Naive thymus-derived CD8-positive, alpha-beta T cell (primary cell): ENCODE measurements at regions not wholly inside any gene's neighbourhood (a gene's known extent, or its start where the extent isn't known, plus 50 kb on each side); places are given as distances from the start of the nearest gene placed in this dataset.
"Not testable (repeated sequence)": the region's sequence is repeated elsewhere in the genome, so short reads cannot be mapped to it uniquely, and the experiment has no call there.

Experiments
- ATAC-seq, 2 donors: fragments of 150-1000 bp; cut with Tn5 transposase in 1 of 2; sonication (Bioruptor Pico), chemical (Tn5 transposase) in 1 of 2; 1 replicate in 1 of 2; 2 replicates in 1 of 2; pipeline ENCODE4 v1.10.0; 2021; ENCODE audit warnings: mild to moderate bottlenecking in 2 of 2, moderate library complexity in 2 of 2
- POLR2A ChIA-PET: fragments of 350-600 bp; sonication (Branson Sonifier 250); formaldehyde crosslinking; loops from one replicate; lab custom pipeline; 2021; ENCODE audit warnings: antibody characterized with exemption; lab: Charles Lee
- DNase-seq, 10 donors: peaks; one replicate each; pipeline versions ENCODE4 v3.0.0 to v3.0.0-alpha.2; 2020 to 2022
- H3K27ac Mint-ChIP-seq, 10 donors: one replicate each; pipeline ENCODE4 v1.8.0; 2020 to 2022; ENCODE audit warnings: mild to moderate bottlenecking in 10 of 10, mixed read lengths in 10 of 10, moderate library complexity in 4 of 10, inconsistent platforms in 1 of 10
- H3K27me3 Mint-ChIP-seq, 5 donors: one replicate each; pipeline ENCODE4 v1.8.0; 2021 to 2022; ENCODE audit warnings: mixed read lengths in 5 of 5
- H3K36me3 Mint-ChIP-seq, 3 donors: one replicate each; pipeline ENCODE4 v1.8.0; 2020 to 2022; ENCODE audit warnings: mixed read lengths in 3 of 3, mild to moderate bottlenecking in 2 of 3, inconsistent platforms in 1 of 3
- H3K4me1 Mint-ChIP-seq, 4 donors: one replicate each; pipeline ENCODE4 v1.8.0; 2021 to 2022; ENCODE audit warnings: mixed read lengths in 4 of 4
- H3K4me3 Mint-ChIP-seq, 10 donors: one replicate each; pipeline ENCODE4 v1.8.0; 2020 to 2022; ENCODE audit warnings: mild to moderate bottlenecking in 10 of 10, mixed read lengths in 10 of 10, moderate library complexity in 6 of 10, inconsistent platforms in 1 of 10
- H3K9me3 Mint-ChIP-seq, 9 donors: one replicate each; pipeline ENCODE4 v1.8.0; 2020 to 2022; ENCODE audit warnings: mixed read lengths in 9 of 9, mild to moderate bottlenecking in 3 of 9, inconsistent platforms in 1 of 9, moderate library complexity in 1 of 9

GRCh38 chr2:234391625-234392024, 105.3 kb downstream of the ARL4C start:
- Mint-ChIP-seq H3K27ac (peak overlapping the region in 9 of 10 donors; percentile 27 to 92 (median 53)), H3K4me3 (peak overlapping the region in 3 of 10 donors; percentile 11 to 22 (median 22)), H3K4me1 (peaks cover 22 to 58% (median 53%) of the 10 kb centered on the region in 4 donors)

GRCh38 chr2:234389661-234390060, 107.2 kb downstream of the ARL4C start:
- peak overlapping the region in 2 of 10 donors; percentile 51 to 75 for H3K27ac Mint-ChIP-seq

More at GRCh38 chr2:234391625-234392024, 105.3 kb downstream of the ARL4C start:
- DNase-seq (no peak), ATAC-seq (no peak)
- Mint-ChIP-seq H3K27me3 (no peaks in the 10 kb centered on the region), H3K36me3 (no peaks in the 10 kb centered on the region), H3K9me3 (no peaks in the 10 kb centered on the region)
- POLR2A ChIA-PET, result no interaction called here

GRCh38 chr2:234388591-234388990, 108.3 kb downstream of the ARL4C start:
- DNase-seq (no peak), ATAC-seq (no peak)
- POLR2A ChIA-PET, result no interaction called here
- no peaks in the 10 kb centered on the region for H3K27me3 Mint-ChIP-seq
- peak overlapping the region in 1 of 10 donors; percentile 2 for H3K27ac Mint-ChIP-seq
- no peak overlapping the region for H3K4me3 Mint-ChIP-seq
- H3K4me1 Mint-ChIP-seq, result peaks cover 16 to 39% (median 31%) of the 10 kb centered on the region in 4 donors
- no peaks in the 10 kb centered on the region for H3K36me3 Mint-ChIP-seq
- no peaks in the 10 kb centered on the region for H3K9me3 Mint-ChIP-seq

More at GRCh38 chr2:234389661-234390060, 107.2 kb downstream of the ARL4C start:
- H3K4me1 Mint-ChIP-seq, result peaks cover 20 to 46% (median 42%) of the 10 kb centered on the region in 4 donors
- DNase-seq, POLR2A ChIA-PET, H3K9me3 Mint-ChIP-seq, H3K27me3 Mint-ChIP-seq, ATAC-seq, H3K4me3 Mint-ChIP-seq, H3K36me3 Mint-ChIP-seq: not testable (repeated sequence)

GRCh38 chr2:234386971-234387370, 109.9 kb downstream of the ARL4C start:
- Mint-ChIP-seq H3K4me1 (peaks cover 7 to 23% (median 16%) of the 10 kb centered on the region in 4 donors), H3K9me3 (no peaks in the 10 kb centered on the region), H3K27ac (peak overlapping the region in 4 of 10 donors; percentile 31 to 83 (median 56)), H3K4me3 (no peak overlapping the region), H3K27me3 (no peaks in the 10 kb centered on the region), H3K36me3 (no peaks in the 10 kb centered on the region)
- POLR2A ChIA-PET, result interaction anchor here (1.7 kb wide), 1 partner anchor 14 kb away, joined by 3 read pairs; no protein-coding TSS in a partner anchor
- ATAC-seq (no peak), DNase-seq (no peak)

- POLR2A ChIA-PET, result no interaction called here
- no peak for ATAC-seq
- no peaks in the 10 kb centered on the region for H3K9me3 Mint-ChIP-seq
- peaks cover 3 to 10% (median 5%) of the 10 kb centered on the region in 4 donors for H3K4me1 Mint-ChIP-seq
- H3K4me3 Mint-ChIP-seq, result no peak overlapping the region
- no peak overlapping the region for H3K27ac Mint-ChIP-seq
- no peaks in the 10 kb centered on the region for H3K27me3 Mint-ChIP-seq
- no peak for DNase-seq
- H3K36me3 Mint-ChIP-seq, result no peaks in the 10 kb centered on the region
Measured at GRCh38 chr2:234382131-234382530, 114.8 kb downstream of the ARL4C start.

- Mint-ChIP-seq H3K4me1 (peaks cover 7 to 13% (median 12%) of the 10 kb centered on the region in 4 donors), H3K27ac (peak overlapping the region in 1 of 10 donors; percentile 36)
- not testable (repeated sequence) for H3K27me3 Mint-ChIP-seq, DNase-seq, ATAC-seq, H3K9me3 Mint-ChIP-seq, H3K36me3 Mint-ChIP-seq, H3K4me3 Mint-ChIP-seq
- POLR2A ChIA-PET, result interaction anchor here (0.7 to 1.4 kb wide), 3 partner anchors 10 to 74 kb away, joined by 3 to 6 read pairs (median 4); no protein-coding TSS in a partner anchor
Measured at GRCh38 chr2:234378958-234379357, 117.9 kb downstream of the ARL4C start.

- Mint-ChIP-seq H3K36me3 (no peaks in the 10 kb centered on the region), H3K9me3 (no peaks in the 10 kb centered on the region), H3K27me3 (no peaks in the 10 kb centered on the region), H3K4me3 (no peak overlapping the region), H3K27ac (no peak overlapping the region), H3K4me1 (peaks cover 9 to 19% (median 17%) of the 10 kb centered on the region in 4 donors)
- POLR2A ChIA-PET, result interaction anchor here (0.7 to 1.4 kb wide), 3 partner anchors 10 to 75 kb away, joined by 3 to 6 read pairs (median 4); no protein-coding TSS in a partner anchor
- DNase-seq (no peak), ATAC-seq (no peak)
Measured at GRCh38 chr2:234378440-234378839, 118.4 kb downstream of the ARL4C start.

- ATAC-seq (no peak), DNase-seq (no peak)
- H3K27me3 Mint-ChIP-seq, result no peaks in the 10 kb centered on the region
- POLR2A ChIA-PET, result interaction anchor here (1.0 to 1.4 kb wide), 2 partner anchors 9 to 42 kb away, joined by 3 to 4 read pairs; no protein-coding TSS in a partner anchor
- peaks cover 14 to 24% (median 23%) of the 10 kb centered on the region in 4 donors for H3K4me1 Mint-ChIP-seq
- no peaks in the 10 kb centered on the region for H3K36me3 Mint-ChIP-seq
- H3K4me3 Mint-ChIP-seq, result no peak overlapping the region
- no peak overlapping the region for H3K27ac Mint-ChIP-seq
- H3K9me3 Mint-ChIP-seq, result no peaks in the 10 kb centered on the region
Measured at GRCh38 chr2:234377761-234378391, 119.0 kb downstream of the ARL4C start.

GRCh38 chr2:234376229-234376628, 120.7 kb downstream of the ARL4C start:
- no peaks in the 10 kb centered on the region for H3K36me3 Mint-ChIP-seq
- H3K4me3 Mint-ChIP-seq, result peak overlapping the region in 1 of 10 donors; percentile 29
- peak overlapping the region in 2 of 10 donors; percentile 26 to 28 for H3K27ac Mint-ChIP-seq
- DNase-seq (no peak), ATAC-seq (no peak)
- peaks cover 23 to 40% (median 38%) of the 10 kb centered on the region in 4 donors for H3K4me1 Mint-ChIP-seq
- POLR2A ChIA-PET, result no interaction called here
- H3K9me3 Mint-ChIP-seq, result no peaks in the 10 kb centered on the region
- H3K27me3 Mint-ChIP-seq, result no peaks in the 10 kb centered on the region

- Mint-ChIP-seq H3K9me3 (no peaks in the 10 kb centered on the region), H3K36me3 (no peaks in the 10 kb centered on the region), H3K27ac (peak overlapping the region in 5 of 10 donors; percentile 46 to 96 (median 78)), H3K27me3 (no peaks in the 10 kb centered on the region), H3K4me1 (peaks cover 24 to 48% (median 46%) of the 10 kb centered on the region in 4 donors), H3K4me3 (no peak overlapping the region)
- POLR2A ChIA-PET, result interaction anchor here (2.6 to 3.4 kb wide), 2 partner anchors 71 to 84 kb away, joined by 11 to 29 read pairs; no protein-coding TSS in a partner anchor
- ATAC-seq, result no peak
- DNase-seq, result no peak
Measured at GRCh38 chr2:234375176-234375880, 121.6 kb downstream of the ARL4C start.

GRCh38 chr2:234374736-234375135, 122.1 kb downstream of the ARL4C start:
- Mint-ChIP-seq H3K9me3 (no peaks in the 10 kb centered on the region), H3K36me3 (no peaks in the 10 kb centered on the region), H3K27me3 (no peaks in the 10 kb centered on the region), H3K4me3 (no peak overlapping the region), H3K4me1 (peaks cover 27 to 54% (median 52%) of the 10 kb centered on the region in 4 donors), H3K27ac (peak overlapping the region in 6 of 10 donors; percentile 47 to 96 (median 84))
- POLR2A ChIA-PET, result interaction anchor here (2.6 to 3.4 kb wide), 3 partner anchors 52 to 84 kb away, joined by 11 to 29 read pairs (median 20); no protein-coding TSS in a partner anchor
- DNase-seq, result no peak
- no peak for ATAC-seq

GRCh38 chr2:234374150-234374508, 122.8 kb downstream of the ARL4C start:
- ATAC-seq, result no peak
- POLR2A ChIA-PET, result interaction anchor here (1.1 to 3.4 kb wide), 11 partner anchors 10 to 124 kb away, joined by 3 to 29 read pairs (median 11); partner anchors contain the start of gene ARL4C
- Mint-ChIP-seq H3K27me3 (no peaks in the 10 kb centered on the region), H3K27ac (peak overlapping the region; percentile 78 to 97 (median 94)), H3K4me3 (peak overlapping the region in 3 of 10 donors; percentile 5 to 74 (median 64)), H3K36me3 (no peaks in the 10 kb centered on the region), H3K9me3 (no peaks in the 10 kb centered on the region), H3K4me1 (peaks cover 27 to 60% (median 57%) of the 10 kb centered on the region in 4 donors)
- DNase-seq, result no peak
